T47D (cell line): ENCODE measurements at regions not wholly inside any gene's neighbourhood (a gene's known extent, or its start where the extent isn't known, plus 50 kb on each side); places are given as distances from the start of the nearest gene placed in this dataset.
"Not testable (repeated sequence)": the region's sequence is repeated elsewhere in the genome, so short reads cannot be mapped to it uniquely, and the experiment has no call there.

ENCODE experiments used
- DNase-seq, 2 experiments: peaks; one replicate each; pipeline versions ENCODE4 v3.0.0 to v3.0.0-alpha.2; 2011 to 2012; ENCODE audit warnings: low read depth in 1 of 2, low spot score in 1 of 2
- JUND ChIP-seq: IDR thresholded peaks from 2 replicates; pipeline ENCODE4 v1.6.1; 2012; ENCODE audit warnings: low read depth
- in situ Hi-C: cut with HindIII; loops from 2 replicates; pipeline ENCODE4 v1.10.0; 2016; ENCODE audit warnings: low sequenced_read_pairs, low pct_unique_long_range_greater_than_20kb

DNA sequence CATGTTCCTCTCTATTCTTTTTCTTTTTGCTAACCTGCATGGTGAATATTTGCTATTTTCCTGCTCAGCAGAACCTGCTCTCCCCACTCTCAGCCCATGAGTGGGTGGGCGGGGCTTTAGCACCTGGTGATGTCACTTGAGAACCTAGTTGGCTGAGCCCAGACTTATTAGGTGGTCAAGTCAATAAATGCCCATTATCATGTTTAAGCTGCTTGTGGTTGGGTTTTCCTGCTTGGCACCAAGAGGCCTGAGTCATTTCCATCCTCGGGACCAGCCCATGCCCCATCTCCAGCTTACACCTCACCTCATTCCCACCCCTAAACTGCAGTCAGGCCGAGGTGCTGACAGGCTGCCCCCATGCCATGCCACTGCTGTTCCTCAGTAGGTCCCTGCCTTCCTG lies 226.6 kb downstream of the ANKRD30B start:
- in situ Hi-C loops: no loop called here
- peak in 1 of 2 experiments; percentile 43 for DNase-seq
- TF ChIP-seq JUND: no peak

GRCh38 chr18:14975431-14975830 lies 227.5 kb downstream of the ANKRD30B start:
- in situ Hi-C loops: no loop called here
- TF ChIP-seq JUND: no peak
- DNase-seq: no peak

- in situ Hi-C loops: no loop called here
- peak in 1 of 2 experiments; percentile 39 for DNase-seq
- no peak for TF ChIP-seq JUND
These were observed 228.9 kb downstream of the ANKRD30B start for GRCh38 chr18:14976736-14977430.

DNA sequence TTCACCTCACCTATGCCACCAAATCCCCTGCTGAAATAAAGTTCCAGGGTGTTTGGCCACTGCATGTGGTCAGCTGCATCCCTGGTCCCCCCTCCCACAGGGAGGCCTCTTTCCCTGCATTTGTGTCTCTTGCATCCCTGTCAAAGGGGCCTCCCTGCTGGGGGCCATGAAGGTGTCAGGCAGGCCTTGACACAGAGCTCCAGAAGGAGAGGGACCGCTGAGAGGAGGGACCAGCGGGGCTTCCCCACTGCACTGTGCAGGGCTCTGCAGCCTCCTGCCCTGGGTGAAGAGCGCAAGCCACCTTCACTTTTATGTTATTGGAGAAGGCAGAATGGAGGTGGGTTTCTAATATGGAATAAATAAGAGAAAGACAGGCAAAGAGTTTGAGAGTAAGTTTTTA lies 230.2 kb downstream of the ANKRD30B start:
- DNase-seq: no peak
- TF ChIP-seq JUND: no peak
- in situ Hi-C loops: no loop called here

GRCh38 chr18:14978962-14979535 lies 231.1 kb downstream of the ANKRD30B start:
- TF ChIP-seq JUND: no peak
- in situ Hi-C loops: no loop called here
- DNase-seq: peak; percentile 27 to 82

- no peak for TF ChIP-seq JUND
- DNase-seq: no peak
- in situ Hi-C loops: no loop called here
These were observed 231.9 kb downstream of the ANKRD30B start for GRCh38 chr18:14979875-14980274.

GRCh38 chr18:14984531-14984930 lies 236.6 kb downstream of the ANKRD30B start:
- in situ Hi-C loops, DNase-seq: not testable (repeated sequence)

DNA sequence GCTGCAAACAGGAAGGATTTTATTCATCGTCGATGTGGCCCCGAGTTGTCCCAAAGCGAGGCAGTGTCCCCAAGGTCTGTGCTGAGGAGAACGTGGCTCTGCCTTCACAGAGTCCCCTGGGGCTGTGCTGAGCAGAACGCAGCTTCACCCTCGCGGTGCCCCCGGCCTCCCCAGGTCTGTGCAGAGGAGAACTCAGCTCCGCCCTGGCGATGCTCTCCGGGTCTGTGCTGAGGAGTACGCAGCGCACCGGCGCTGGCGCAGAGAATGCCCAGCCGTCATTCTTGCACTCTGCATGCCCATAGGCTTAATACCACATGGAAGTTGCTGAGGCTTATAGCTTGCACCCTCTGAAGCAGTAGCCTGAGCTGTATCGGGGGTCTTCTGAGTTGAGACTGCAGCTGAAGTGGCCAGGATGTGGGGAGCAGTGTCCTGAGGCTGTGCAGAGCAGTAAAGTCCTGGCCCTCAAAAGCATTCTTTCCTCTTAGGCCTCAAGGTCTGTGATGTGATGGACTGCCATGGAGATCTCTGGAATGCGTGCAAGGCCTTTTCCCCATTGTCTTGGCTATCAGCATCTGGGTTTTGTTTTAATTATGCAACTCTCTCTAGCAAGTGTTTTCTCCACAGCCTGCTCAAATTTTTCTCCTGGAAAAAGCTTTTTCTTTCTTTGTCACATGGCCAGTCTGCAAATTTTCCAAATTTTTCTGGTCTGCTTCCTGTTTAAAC lies 237.5 kb downstream of the ANKRD30B start:
- DNase-seq, in situ Hi-C loops: not testable (repeated sequence)

DNA sequence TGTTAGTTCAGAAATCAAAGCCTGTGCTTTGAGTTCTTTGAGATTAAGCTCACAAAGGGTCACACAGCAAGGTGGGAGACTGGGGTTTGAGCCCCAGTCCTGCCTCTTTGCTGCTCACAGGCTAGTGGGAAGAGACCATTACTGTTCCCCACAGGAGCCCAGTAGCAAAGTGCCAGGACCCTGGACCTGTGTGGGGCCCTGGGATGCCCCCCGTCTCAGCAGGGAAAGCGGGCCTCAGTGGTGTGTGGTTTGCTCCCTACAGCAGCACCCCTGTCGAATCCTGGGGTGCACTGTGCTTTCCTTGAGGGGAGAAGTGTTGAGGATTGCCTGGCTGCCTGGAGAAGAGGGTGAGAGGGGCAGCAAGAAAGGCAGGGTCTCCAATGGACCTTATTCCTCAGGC lies 239.4 kb downstream of the ANKRD30B start:
- in situ Hi-C loops: not testable (repeated sequence)

GRCh38 chr18:14987960-14988710 lies 240.2 kb downstream of the ANKRD30B start:
- in situ Hi-C loops: not testable (repeated sequence)

More for the DNA sequence above, 239.4 kb downstream of the ANKRD30B start:
- not testable (repeated sequence) for DNase-seq

DNA sequence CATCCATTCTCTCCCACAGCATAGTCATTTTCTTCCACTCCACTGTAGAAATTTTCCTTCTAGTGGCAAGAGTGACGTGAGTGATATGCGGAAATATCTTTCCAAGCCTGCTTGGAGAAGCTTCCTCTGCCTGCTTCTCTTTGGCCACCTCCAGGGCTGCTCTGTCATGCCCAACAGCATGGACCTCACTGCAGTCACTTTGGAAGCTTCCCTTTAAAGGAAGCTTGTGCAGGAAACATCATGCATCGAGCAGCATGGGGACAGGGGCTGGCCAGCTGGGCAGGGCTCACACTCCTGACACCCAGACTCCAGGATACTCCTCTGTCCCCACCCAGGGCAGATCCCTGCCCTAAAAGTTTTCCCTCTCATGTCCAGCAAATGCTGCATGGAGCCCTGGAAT lies 241.6 kb downstream of the ANKRD30B start:
- DNase-seq, in situ Hi-C loops: not testable (repeated sequence)

More at GRCh38 chr18:14987960-14988710, 240.2 kb downstream of the ANKRD30B start:
- not testable (repeated sequence) for DNase-seq

- DNase-seq, in situ Hi-C loops: not testable (repeated sequence)
These were observed 244.0 kb downstream of the ANKRD30B start for GRCh38 chr18:14991934-14992445.

GRCh38 chr18:14992758-14993157 lies 244.8 kb downstream of the ANKRD30B start:
- in situ Hi-C loops, DNase-seq: not testable (repeated sequence)

- DNase-seq, in situ Hi-C loops: not testable (repeated sequence)
These were observed 247.1 kb downstream of the ANKRD30B start for GRCh38 chr18:14995023-14995422.
